ENCODE measurements at regions not wholly inside any gene's neighbourhood (a gene's known extent, or its start where the extent isn't known, plus 50 kb on each side); places are given as distances from the start of the nearest gene placed in this dataset.

GRCh38 chr11:16484434-16484833 lies 128.1 kb upstream of the SOX6 start:
- no peak for TF ChIP-seq CTCF (IDR thresholded peaks at IDR 0.05; ENCODE audit: low read depth, low read length)
- DNase-seq (ENCODE audit: low read depth, low spot score), result no peak
- H3K4me3 ChIP-seq (ENCODE audit: low read depth, low read length), result no peak overlapping the region
- in situ Hi-C loops (cut with HindIII; ENCODE audit: low sequenced_read_pairs), result no loop called here

GRCh38 chr11:16474659-16475058 lies 118.3 kb upstream of the SOX6 start:
- no peak overlapping the region for H3K4me3 ChIP-seq (ENCODE audit: low read depth, low read length)
- no peak for TF ChIP-seq CTCF (IDR thresholded peaks at IDR 0.05; ENCODE audit: low read depth, low read length)
- DNase-seq (ENCODE audit: low read depth, low spot score), result no peak
- in situ Hi-C loops (cut with HindIII; ENCODE audit: low sequenced_read_pairs), result no loop called here

- H3K4me3 ChIP-seq (ENCODE audit: low read depth, low read length), result no peak overlapping the region
- in situ Hi-C loops (cut with HindIII; ENCODE audit: low sequenced_read_pairs), result no loop called here
- DNase-seq (ENCODE audit: low read depth, low spot score), result no peak
- TF ChIP-seq CTCF (IDR thresholded peaks at IDR 0.05; ENCODE audit: low read depth, low read length), result no peak
Observed at GRCh38 chr11:16469968-16470367, 113.6 kb upstream of the SOX6 start.

GRCh38 chr11:16468735-16469453 lies 112.5 kb upstream of the SOX6 start:
- in situ Hi-C loops (cut with HindIII; ENCODE audit: low sequenced_read_pairs), result no loop called here
- no peak overlapping the region for H3K4me3 ChIP-seq (ENCODE audit: low read depth, low read length)
- no peak for TF ChIP-seq CTCF (IDR thresholded peaks at IDR 0.05; ENCODE audit: low read depth, low read length)
- DNase-seq (ENCODE audit: low read depth, low spot score), result no peak

- no peak for DNase-seq (ENCODE audit: low read depth, low spot score)
- no peak overlapping the region for H3K4me3 ChIP-seq (ENCODE audit: low read depth, low read length)
- in situ Hi-C loops (cut with HindIII; ENCODE audit: low sequenced_read_pairs), result no loop called here
- TF ChIP-seq CTCF (IDR thresholded peaks at IDR 0.05; ENCODE audit: low read depth, low read length), result no peak
Observed at GRCh38 chr11:16460508-16460907, 104.2 kb upstream of the SOX6 start.

GRCh38 chr11:16456366-16456765 lies 100.0 kb upstream of the SOX6 start:
- no peak overlapping the region for H3K4me3 ChIP-seq (ENCODE audit: low read depth, low read length)
- TF ChIP-seq CTCF (IDR thresholded peaks at IDR 0.05; ENCODE audit: low read depth, low read length), result no peak
- no peak for DNase-seq (ENCODE audit: low read depth, low spot score)
- in situ Hi-C loops (cut with HindIII; ENCODE audit: low sequenced_read_pairs), result no loop called here
